ENCODE measurements at regions not wholly inside any gene's neighbourhood (a gene's known extent, or its start where the extent isn't known, plus 50 kb on each side); places are given as distances from the start of the nearest gene placed in this dataset.

DNA sequence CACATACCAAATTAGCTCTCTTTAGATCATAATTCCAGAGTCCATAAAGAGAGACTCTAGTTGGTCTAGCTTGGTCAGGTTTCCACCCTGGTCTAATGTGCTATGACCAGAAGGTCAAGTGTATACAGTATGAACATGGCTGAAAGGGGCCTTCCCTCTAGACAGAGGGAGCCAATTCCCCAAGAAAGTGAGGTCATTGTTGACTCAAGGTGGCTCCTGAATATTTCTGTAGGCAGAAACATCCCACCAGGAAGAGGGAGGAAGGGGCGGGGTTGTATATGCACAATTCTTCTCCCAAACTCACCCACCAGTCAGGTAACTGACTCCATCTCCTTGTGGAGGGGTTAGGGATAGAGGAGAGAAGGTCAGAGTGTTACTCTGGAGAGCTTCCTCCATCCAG, 281.8 kb upstream of the PLET1 start:
- H3K36me3 Mint-ChIP-seq (ENCODE audit: low read depth): no peaks in the 10 kb centered on the region
- TF ChIP-seq, protein P1, sequence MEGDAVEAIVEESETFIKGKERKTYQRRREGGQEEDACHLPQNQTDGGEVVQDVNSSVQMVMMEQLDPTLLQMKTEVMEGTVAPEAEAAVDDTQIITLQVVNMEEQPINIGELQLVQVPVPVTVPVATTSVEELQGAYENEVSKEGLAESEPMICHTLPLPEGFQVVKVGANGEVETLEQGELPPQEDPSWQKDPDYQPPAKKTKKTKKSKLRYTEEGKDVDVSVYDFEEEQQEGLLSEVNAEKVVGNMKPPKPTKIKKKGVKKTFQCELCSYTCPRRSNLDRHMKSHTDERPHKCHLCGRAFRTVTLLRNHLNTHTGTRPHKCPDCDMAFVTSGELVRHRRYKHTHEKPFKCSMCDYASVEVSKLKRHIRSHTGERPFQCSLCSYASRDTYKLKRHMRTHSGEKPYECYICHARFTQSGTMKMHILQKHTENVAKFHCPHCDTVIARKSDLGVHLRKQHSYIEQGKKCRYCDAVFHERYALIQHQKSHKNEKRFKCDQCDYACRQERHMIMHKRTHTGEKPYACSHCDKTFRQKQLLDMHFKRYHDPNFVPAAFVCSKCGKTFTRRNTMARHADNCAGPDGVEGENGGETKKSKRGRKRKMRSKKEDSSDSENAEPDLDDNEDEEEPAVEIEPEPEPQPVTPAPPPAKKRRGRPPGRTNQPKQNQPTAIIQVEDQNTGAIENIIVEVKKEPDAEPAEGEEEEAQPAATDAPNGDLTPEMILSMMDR (IDR thresholded peaks at IDR 0.05; ENCODE audit: unreplicated experiment in 3 of 3): no peak
- H3K4me3 Mint-ChIP-seq: no peak overlapping the region

DNA sequence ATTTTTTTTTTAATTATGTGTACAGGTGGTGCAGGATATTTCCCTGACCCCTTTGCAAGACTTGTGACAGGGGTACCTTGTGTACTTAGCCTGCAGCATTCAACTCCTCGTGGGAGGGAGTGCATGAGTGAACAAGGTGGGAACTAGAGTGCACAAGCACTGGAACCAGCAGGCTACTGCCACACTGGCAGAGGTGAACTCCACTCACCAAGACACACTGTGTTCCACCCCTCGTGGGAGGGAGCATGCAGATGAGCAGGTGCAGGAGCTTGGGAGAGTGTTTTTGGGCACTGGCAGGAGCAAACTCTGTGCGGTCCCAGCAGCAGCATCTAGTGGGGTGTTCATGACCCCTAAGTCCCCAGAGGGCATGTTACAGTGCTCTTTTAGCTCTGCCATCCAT, 282.7 kb upstream of the PLET1 start:
- TF ChIP-seq, protein P1 (IDR thresholded peaks at IDR 0.05; ENCODE audit: unreplicated experiment in 3 of 3): no peak

More for the DNA sequence above, 281.8 kb upstream of the PLET1 start:
- Mint-ChIP-seq H3K27me3 (ENCODE audit: low read depth) (peaks cover 7% of the 10 kb centered on the region), H3K4me1 (peaks cover 24% of the 10 kb centered on the region), H3K27ac (peak overlapping the region in 1 of 3 experiments; percentile 23), H3K9me3 (peaks cover 8% of the 10 kb centered on the region)

DNA sequence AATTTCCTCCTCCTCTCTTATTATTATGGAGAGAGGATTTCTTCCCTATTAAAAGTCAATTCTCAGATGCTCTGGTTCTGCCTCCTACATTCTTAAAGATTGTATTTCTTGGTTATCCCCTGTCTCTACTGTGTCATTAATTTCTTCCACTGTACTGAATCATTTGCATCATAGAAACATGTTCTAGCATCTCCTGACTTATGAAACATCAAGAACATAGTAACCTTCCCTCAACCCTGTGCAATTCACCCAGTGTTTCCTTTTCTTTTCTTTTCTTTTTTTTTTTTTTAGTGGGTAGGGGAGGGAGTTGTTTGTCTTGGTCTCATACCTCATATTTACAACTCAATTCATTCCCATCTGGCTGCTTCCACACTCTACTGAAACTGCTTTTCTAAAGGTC, 288.0 kb upstream of the PLET1 start:
- Mint-ChIP-seq H3K36me3 (ENCODE audit: low read depth) (no peaks in the 10 kb centered on the region), H3K4me1 (no peaks in the 10 kb centered on the region), H3K9me3 (no peaks in the 10 kb centered on the region), H3K27ac (no peak overlapping the region), H3K4me3 (no peak overlapping the region), H3K27me3 (ENCODE audit: low read depth) (peaks cover 6% of the 10 kb centered on the region)
- TF ChIP-seq, protein P1 (IDR thresholded peaks at IDR 0.05; ENCODE audit: unreplicated experiment in 3 of 3): no peak

More for the DNA sequence above, 282.7 kb upstream of the PLET1 start:
- no peak overlapping the region for H3K27ac Mint-ChIP-seq
- no peak overlapping the region for H3K4me3 Mint-ChIP-seq
- peaks cover 8% of the 10 kb centered on the region for H3K9me3 Mint-ChIP-seq
- peaks cover 15% of the 10 kb centered on the region for H3K4me1 Mint-ChIP-seq
- H3K27me3 Mint-ChIP-seq (ENCODE audit: low read depth): peaks cover 5% of the 10 kb centered on the region
- H3K36me3 Mint-ChIP-seq (ENCODE audit: low read depth): no peaks in the 10 kb centered on the region

DNA sequence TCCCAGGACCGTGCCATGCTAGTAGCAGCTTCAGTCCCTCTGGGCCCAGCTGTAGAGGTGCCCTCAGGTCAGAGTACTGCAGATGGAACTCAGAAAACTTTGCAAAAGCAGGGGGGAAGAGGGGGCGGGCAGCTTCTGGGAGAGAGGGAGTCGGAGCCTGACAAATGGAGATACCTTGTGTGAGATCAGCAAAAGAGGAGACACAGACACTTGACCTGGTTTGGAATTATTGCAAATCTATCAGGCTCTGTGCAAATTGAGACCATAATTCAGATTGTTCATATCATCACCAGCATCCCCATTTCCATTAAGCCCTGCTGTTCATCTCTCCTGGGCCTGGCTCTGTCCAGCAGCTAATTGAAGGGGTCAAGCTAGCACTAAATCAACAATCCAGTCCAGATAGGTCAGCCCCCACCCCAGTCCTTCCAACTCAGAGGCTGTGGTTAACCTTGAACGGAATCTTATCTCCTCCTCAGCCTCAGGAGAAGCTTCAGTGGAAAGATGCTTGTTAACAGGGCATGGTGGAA, 292.6 kb upstream of the PLET1 start:
- Mint-ChIP-seq H3K4me1 (peaks cover 4% of the 10 kb centered on the region), H3K4me3 (no peak overlapping the region)
- TF ChIP-seq, protein P1 (IDR thresholded peaks at IDR 0.05; ENCODE audit: unreplicated experiment in 3 of 3): no peak

DNA sequence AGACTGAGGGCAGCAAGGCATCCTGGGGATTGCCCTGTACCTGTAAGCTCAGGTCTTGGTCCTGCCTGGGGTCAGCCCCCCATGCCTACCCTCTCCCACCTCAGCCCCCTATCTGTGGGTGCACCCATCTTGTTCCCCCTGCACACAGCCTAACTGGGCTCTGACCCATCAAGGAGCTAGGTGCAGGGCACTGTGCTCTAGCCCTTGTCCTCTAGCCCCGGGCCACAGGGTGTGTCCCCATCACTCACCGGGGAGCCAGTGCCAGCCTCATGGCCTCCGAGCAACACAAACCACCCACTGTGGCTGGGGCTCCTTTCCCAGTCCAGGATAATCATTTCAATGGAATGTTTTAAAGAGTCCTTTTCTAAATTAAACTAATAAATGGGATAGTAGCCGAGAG, 293.9 kb upstream of the PLET1 start:
- H3K27me3 Mint-ChIP-seq (ENCODE audit: low read depth): peaks cover 22% of the 10 kb centered on the region
- H3K36me3 Mint-ChIP-seq (ENCODE audit: low read depth): no peaks in the 10 kb centered on the region
- no peak overlapping the region for H3K27ac Mint-ChIP-seq
- peaks cover 9% of the 10 kb centered on the region for H3K4me1 Mint-ChIP-seq
- TF ChIP-seq, protein P1 (IDR thresholded peaks at IDR 0.05; ENCODE audit: unreplicated experiment in 3 of 3): no peak
- no peaks in the 10 kb centered on the region for H3K9me3 Mint-ChIP-seq
- H3K4me3 Mint-ChIP-seq: no peak overlapping the region

More for the DNA sequence above, 292.6 kb upstream of the PLET1 start:
- Mint-ChIP-seq H3K27ac (no peak overlapping the region), H3K27me3 (ENCODE audit: low read depth) (peaks cover 17% of the 10 kb centered on the region), H3K36me3 (ENCODE audit: low read depth) (no peaks in the 10 kb centered on the region), H3K9me3 (no peaks in the 10 kb centered on the region)
